ENCODE measurements at regions not wholly inside any gene's neighbourhood (a gene's known extent, or its start where the extent isn't known, plus 50 kb on each side); places are given as distances from the start of the nearest gene placed in this dataset.

DNA sequence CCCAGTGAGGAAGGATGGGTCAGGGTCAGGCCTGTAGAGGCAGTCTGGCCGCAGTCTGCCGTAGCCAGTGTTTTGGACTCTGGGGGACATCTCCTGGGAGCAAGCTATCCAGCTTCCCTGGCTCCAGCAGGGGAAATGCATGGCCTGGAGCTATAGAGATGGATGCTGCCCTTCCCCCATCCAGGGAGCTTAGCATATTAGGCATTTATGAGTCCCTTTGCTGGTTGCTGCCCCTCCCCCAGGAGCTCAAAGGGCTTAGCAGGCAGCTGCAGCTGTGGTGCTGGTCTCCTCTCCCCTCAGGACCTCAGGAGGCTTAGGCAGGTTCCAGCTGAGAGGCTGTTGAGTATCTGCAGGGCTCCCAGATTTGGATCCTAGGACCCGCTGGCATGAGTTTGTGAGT lies 1158.7 kb downstream of the DTWD2 start:
- no peaks in the 10 kb centered on the region for H3K36me3 ChIP-seq (ENCODE audit: insufficient read depth, low read length)
- H3K9me3 ChIP-seq (ENCODE audit: control insufficient read depth, insufficient read depth, low read length) = no peaks in the 10 kb centered on the region; the same call in 1 of the 2 replicates
- H3K9ac ChIP-seq (ENCODE audit: low read depth, low read length) = no peak overlapping the region
- peaks cover 13% of the 10 kb centered on the region; the same call in 1 of the 2 replicates for H3K4me1 ChIP-seq (ENCODE audit: insufficient read depth, low read length)

DNA sequence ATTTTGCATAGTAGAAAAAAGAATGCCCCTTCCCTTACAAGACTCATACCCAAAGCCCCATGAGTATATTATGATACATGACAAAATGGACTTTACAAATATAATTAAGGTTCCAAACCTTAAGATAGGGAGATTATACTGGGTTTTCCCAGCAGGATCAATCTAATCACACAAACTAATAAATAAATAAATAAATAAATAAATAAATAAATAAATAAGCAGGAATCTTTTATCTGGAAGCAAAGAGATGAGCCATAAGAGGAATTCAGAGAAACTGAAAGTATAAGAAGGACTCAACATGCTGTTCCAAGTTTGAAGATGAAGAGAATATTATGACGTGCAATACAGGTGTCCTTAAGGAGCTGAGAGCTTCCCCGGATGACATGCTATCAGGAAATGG lies 1174.5 kb downstream of the DTWD2 start:
- Histone ChIP-seq H3K9me3 (ENCODE audit: control insufficient read depth, insufficient read depth, low read length) (no peaks in the 10 kb centered on the region), H3K4me1 (ENCODE audit: insufficient read depth, low read length) (no peaks in the 10 kb centered on the region), H3K9ac (ENCODE audit: low read depth, low read length) (no peak overlapping the region), H3K36me3 (ENCODE audit: insufficient read depth, low read length) (no peaks in the 10 kb centered on the region)

DNA sequence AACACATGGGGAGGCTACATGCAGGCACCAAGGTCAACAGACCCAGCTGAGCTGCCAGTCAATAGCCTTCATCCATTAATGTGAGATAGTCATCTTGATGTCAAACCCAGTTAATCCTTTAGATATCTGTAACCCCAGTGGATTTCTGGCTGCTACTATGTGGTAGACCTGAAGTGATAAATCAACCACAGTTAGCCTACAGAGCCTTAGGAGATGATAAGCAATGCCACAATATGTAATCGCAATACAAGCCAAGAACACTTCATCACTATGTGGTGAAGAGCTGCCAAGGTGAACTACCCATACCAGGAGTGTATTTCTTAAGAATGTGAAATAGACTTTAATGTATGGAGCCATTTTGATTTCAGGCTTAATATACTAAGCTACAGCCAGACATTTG lies 1175.5 kb downstream of the DTWD2 start:
- Histone ChIP-seq H3K9ac (ENCODE audit: low read depth, low read length) (no peak overlapping the region), H3K36me3 (ENCODE audit: insufficient read depth, low read length) (no peaks in the 10 kb centered on the region), H3K9me3 (ENCODE audit: control insufficient read depth, insufficient read depth, low read length) (no peaks in the 10 kb centered on the region), H3K4me1 (ENCODE audit: insufficient read depth, low read length) (no peaks in the 10 kb centered on the region)

DNA sequence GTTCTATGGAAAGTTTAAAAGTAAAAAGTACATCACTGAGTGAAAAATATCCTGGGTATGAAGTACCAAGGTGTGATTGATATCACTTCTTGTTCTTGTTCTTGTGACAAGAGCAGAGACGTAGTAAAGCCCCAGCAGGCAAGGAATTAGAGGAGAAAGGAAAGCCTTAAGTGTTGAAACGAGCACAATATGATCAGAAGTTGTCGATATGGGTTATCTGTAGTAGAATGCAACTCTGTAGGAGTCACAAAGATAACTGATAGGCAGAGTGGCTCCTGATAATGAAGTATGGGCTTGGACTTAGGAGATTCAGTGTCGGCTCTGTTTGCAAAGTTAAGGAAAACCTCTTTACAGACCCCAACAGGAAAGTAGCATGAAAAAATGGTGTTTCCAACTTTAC lies 1179.1 kb downstream of the DTWD2 start:
- H3K9ac ChIP-seq (ENCODE audit: low read depth, low read length) = no peak overlapping the region
- peaks cover 5% of the 10 kb centered on the region; the same call in 1 of the 2 replicates for H3K4me1 ChIP-seq (ENCODE audit: insufficient read depth, low read length)
- H3K9me3 ChIP-seq (ENCODE audit: control insufficient read depth, insufficient read depth, low read length) = no peaks in the 10 kb centered on the region
- no peaks in the 10 kb centered on the region for H3K36me3 ChIP-seq (ENCODE audit: insufficient read depth, low read length)

- Histone ChIP-seq H3K4me1 (ENCODE audit: insufficient read depth, low read length) (peaks cover 5% of the 10 kb centered on the region; the same call in 1 of the 2 replicates), H3K9ac (ENCODE audit: low read depth, low read length) (no peak overlapping the region), H3K9me3 (ENCODE audit: control insufficient read depth, insufficient read depth, low read length) (no peaks in the 10 kb centered on the region), H3K36me3 (ENCODE audit: insufficient read depth, low read length) (no peaks in the 10 kb centered on the region)
Measured at GRCh38 chr5:117805058-117805457, 1183.3 kb downstream of the DTWD2 start.

DNA sequence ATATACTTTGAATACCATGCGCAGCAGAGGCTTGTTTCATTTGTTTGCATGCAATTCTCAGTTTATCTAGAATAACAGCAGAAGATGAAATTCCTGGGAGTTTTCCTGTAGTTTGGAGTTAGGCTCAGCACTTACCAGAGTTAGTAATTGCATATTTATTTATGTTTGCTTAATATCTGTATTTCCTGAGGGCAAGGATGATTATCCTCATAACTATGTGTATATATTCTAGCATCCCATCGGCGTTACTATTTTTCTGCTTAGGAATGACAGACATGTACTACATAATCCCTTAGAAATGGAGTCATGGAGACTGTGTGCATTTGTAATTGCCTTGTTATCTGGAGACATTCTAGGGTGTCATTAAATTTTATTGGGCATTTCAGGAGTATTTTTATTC lies 1184.8 kb downstream of the DTWD2 start:
- Histone ChIP-seq H3K9me3 (ENCODE audit: control insufficient read depth, insufficient read depth, low read length) (no peaks in the 10 kb centered on the region), H3K4me1 (ENCODE audit: insufficient read depth, low read length) (peaks cover 5% of the 10 kb centered on the region; the same call in 1 of the 2 replicates), H3K9ac (ENCODE audit: low read depth, low read length) (no peak overlapping the region), H3K36me3 (ENCODE audit: insufficient read depth, low read length) (no peaks in the 10 kb centered on the region)

DNA sequence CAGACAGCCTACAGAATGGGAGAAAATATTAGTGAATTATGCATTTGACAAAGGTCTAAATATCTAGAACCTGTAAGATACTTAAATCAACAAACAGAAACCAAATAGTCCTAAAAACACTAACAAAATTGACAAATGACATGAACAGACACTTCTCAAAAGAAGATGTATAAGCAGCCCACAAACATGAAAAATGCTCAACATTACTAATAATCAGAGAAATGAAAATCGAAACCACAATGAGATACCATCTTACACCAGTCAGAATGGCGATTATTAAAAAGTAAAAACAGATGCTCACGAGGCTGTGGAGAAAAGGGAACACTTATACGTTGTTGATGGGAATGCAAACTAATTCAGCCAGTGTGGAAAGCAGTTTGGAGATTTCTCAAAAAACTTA lies 1186.8 kb downstream of the DTWD2 start:
- H3K4me1 ChIP-seq (ENCODE audit: insufficient read depth, low read length) = peaks cover 5% of the 10 kb centered on the region; the same call in 1 of the 2 replicates
- no peaks in the 10 kb centered on the region for H3K36me3 ChIP-seq (ENCODE audit: insufficient read depth, low read length)
- no peak overlapping the region for H3K9ac ChIP-seq (ENCODE audit: low read depth, low read length)
- no peaks in the 10 kb centered on the region for H3K9me3 ChIP-seq (ENCODE audit: control insufficient read depth, insufficient read depth, low read length)

DNA sequence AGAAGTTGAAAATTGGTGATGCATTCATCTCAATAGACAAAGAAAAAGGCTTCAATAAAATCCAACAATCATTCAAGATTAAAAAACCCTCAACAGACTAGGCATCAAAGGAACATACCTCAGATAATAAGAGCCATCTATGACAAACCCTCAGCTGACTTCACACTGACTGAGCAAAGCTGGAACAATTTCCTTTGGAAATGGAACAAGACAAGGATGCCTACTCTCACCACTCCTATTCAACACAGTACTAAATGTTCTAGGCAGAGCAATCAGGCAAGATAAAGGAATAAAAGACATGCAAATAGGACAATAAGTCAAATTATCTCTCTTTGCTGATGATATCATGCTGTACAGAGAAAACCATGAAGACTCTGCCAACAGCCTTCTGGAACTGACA lies 1188.1 kb downstream of the DTWD2 start:
- Histone ChIP-seq H3K9ac (ENCODE audit: low read depth, low read length) (no peak overlapping the region), H3K36me3 (ENCODE audit: insufficient read depth, low read length) (no peaks in the 10 kb centered on the region), H3K9me3 (ENCODE audit: control insufficient read depth, insufficient read depth, low read length) (no peaks in the 10 kb centered on the region), H3K4me1 (ENCODE audit: insufficient read depth, low read length) (peaks cover 5% of the 10 kb centered on the region; the same call in 1 of the 2 replicates)

GRCh38 chr5:117794847-117795246 lies 1193.5 kb downstream of the DTWD2 start:
- no peak overlapping the region for H3K9ac ChIP-seq (ENCODE audit: low read depth, low read length)
- H3K36me3 ChIP-seq (ENCODE audit: insufficient read depth, low read length) = no peaks in the 10 kb centered on the region
- H3K4me1 ChIP-seq (ENCODE audit: insufficient read depth, low read length) = no peaks in the 10 kb centered on the region
- no peaks in the 10 kb centered on the region; the same call in 1 of the 2 replicates for H3K9me3 ChIP-seq (ENCODE audit: control insufficient read depth, insufficient read depth, low read length)

DNA sequence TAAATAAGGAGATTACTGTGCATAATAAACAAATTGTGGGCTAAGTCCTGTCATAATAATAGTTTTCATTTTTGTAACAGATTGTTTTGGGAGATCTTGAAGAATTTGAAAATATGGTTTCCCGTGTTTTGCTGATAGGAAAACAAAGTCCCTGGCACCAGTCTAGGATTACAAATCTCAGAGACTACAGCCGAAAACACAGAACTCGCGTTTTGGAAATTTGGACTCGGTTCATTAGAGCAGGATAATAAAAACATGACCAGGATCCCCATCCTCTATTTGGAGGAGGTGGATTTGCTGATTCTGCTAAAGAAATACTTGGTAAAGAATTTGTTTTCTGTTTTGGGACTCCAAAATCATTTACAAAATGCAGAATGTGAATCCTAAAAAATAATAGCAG lies 1194.4 kb downstream of the DTWD2 start:
- Histone ChIP-seq H3K9me3 (ENCODE audit: control insufficient read depth, insufficient read depth, low read length) (no peaks in the 10 kb centered on the region; the same call in 1 of the 2 replicates), H3K36me3 (ENCODE audit: insufficient read depth, low read length) (no peaks in the 10 kb centered on the region), H3K4me1 (ENCODE audit: insufficient read depth, low read length) (no peaks in the 10 kb centered on the region), H3K9ac (ENCODE audit: low read depth, low read length) (no peak overlapping the region)

- H3K9ac ChIP-seq (ENCODE audit: low read depth, low read length) = no peak overlapping the region
- H3K4me1 ChIP-seq (ENCODE audit: insufficient read depth, low read length) = no peaks in the 10 kb centered on the region
- no peaks in the 10 kb centered on the region; the same call in 1 of the 2 replicates for H3K9me3 ChIP-seq (ENCODE audit: control insufficient read depth, insufficient read depth, low read length)
Measured at GRCh38 chr5:117792476-117792875, 1195.9 kb downstream of the DTWD2 start.

DNA sequence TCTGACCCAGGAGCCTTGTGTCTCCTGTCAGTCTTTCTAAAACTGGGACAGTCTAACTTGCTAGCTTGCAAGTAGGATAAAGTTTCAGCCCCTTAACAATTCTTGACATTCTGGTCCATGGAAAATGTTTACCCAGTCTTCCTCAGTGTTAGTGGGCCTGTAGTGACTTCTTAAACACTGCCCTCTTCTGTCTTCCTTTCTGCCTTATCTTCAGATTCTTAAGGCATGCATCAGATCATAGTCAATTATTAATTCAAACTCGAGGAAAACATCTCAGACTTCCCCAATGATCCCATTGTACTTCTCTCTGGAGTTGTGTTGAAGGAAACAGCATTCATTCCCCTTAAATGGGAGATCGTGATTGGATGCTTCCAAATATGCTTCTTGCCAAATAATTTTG lies 1199.8 kb downstream of the DTWD2 start:
- Histone ChIP-seq H3K4me1 (ENCODE audit: insufficient read depth, low read length) (no peaks in the 10 kb centered on the region), H3K9me3 (ENCODE audit: control insufficient read depth, insufficient read depth, low read length) (no peaks in the 10 kb centered on the region), H3K9ac (ENCODE audit: low read depth, low read length) (no peak overlapping the region), H3K36me3 (ENCODE audit: insufficient read depth, low read length) (no peaks in the 10 kb centered on the region)

More at GRCh38 chr5:117792476-117792875, 1195.9 kb downstream of the DTWD2 start:
- H3K36me3 ChIP-seq (ENCODE audit: insufficient read depth, low read length) = no peaks in the 10 kb centered on the region

DNA sequence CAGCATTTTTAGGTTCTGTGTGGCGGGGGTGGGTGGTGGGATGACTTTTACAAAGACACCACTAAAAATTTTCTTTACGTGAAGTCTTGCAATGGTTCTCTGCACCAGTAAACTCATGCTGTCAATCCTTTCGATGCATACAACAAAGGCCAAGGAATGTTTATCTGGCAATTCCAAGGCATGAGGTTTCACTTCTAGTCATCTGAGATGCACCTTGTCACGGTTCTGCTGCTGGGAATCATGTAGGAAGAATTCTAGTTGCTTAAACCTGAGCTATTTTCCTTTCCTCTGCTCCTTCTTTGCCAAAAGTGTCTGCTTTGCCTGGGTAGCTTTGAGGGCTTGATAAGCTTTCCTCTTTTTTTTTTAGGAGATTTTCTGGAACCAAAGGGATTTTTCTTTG lies 1204.5 kb upstream of the SEMA6A start:
- Histone ChIP-seq H3K9me3 (ENCODE audit: control insufficient read depth, insufficient read depth, low read length) (no peaks in the 10 kb centered on the region; the same call in 1 of the 2 replicates), H3K4me1 (ENCODE audit: insufficient read depth, low read length) (no peaks in the 10 kb centered on the region), H3K9ac (ENCODE audit: low read depth, low read length) (no peak overlapping the region), H3K36me3 (ENCODE audit: insufficient read depth, low read length) (no peaks in the 10 kb centered on the region)

GRCh38 chr5:117776977-117777376 lies 1202.4 kb upstream of the SEMA6A start:
- Histone ChIP-seq H3K9me3 (ENCODE audit: control insufficient read depth, insufficient read depth, low read length) (no peaks in the 10 kb centered on the region; the same call in 1 of the 2 replicates), H3K4me1 (ENCODE audit: insufficient read depth, low read length) (no peaks in the 10 kb centered on the region), H3K9ac (ENCODE audit: low read depth, low read length) (no peak overlapping the region), H3K36me3 (ENCODE audit: insufficient read depth, low read length) (no peaks in the 10 kb centered on the region)

DNA sequence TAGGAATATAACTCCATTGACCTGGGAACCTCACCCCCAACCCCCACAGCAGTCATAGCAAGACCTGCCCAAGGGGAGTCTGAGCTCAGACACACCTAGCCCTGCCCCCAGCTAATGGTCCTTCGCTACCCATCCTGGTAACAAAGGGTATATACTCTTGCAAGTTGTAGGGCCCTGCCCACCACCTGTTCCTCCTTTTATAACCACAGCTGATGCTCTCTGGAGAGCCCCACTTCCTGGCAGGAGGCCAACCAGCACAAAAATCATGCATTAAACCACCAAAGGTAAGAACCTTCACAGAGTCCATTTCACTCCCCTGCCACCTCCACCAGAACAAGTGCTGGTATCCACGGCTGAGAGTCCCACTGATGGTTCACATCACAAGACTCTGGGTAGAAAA lies 1195.3 kb upstream of the SEMA6A start:
- peaks cover 4% of the 10 kb centered on the region; the same call in 1 of the 2 replicates for H3K4me1 ChIP-seq (ENCODE audit: insufficient read depth, low read length)
- H3K9me3 ChIP-seq (ENCODE audit: control insufficient read depth, insufficient read depth, low read length) = no peaks in the 10 kb centered on the region
- H3K36me3 ChIP-seq (ENCODE audit: insufficient read depth, low read length) = no peaks in the 10 kb centered on the region; the same call in 1 of the 2 replicates
- H3K9ac ChIP-seq (ENCODE audit: low read depth, low read length) = no peak overlapping the region

DNA sequence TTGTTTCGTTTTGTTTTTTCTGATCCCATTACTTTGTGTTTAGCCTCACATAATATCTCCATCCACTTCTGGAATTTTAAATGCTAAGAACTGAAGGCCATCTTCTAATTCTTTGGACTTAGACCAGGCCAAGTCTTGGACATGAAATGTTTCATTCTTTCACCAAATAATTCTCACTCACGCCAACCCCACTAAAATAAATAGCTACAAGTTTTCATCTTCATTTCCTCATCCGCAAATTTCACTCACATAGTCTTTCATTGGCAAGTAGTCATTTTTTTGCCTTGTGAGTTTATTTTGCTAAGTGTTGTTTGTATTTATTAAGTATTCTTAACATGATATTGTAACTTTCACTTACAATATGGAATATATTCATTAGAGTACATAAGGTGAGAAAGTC lies 1188.6 kb upstream of the SEMA6A start:
- H3K9me3 ChIP-seq (ENCODE audit: control insufficient read depth, insufficient read depth, low read length) = no peaks in the 10 kb centered on the region
- no peaks in the 10 kb centered on the region for H3K36me3 ChIP-seq (ENCODE audit: insufficient read depth, low read length)
- H3K9ac ChIP-seq (ENCODE audit: low read depth, low read length) = no peak overlapping the region
- H3K4me1 ChIP-seq (ENCODE audit: insufficient read depth, low read length) = peaks cover 4% of the 10 kb centered on the region; the same call in 1 of the 2 replicates
